AG10803 (cell line): ENCODE measurements at regions not wholly inside any gene's neighbourhood (a gene's known extent, or its start where the extent isn't known, plus 50 kb on each side); places are given as distances from the start of the nearest gene placed in this dataset.

Experiments used
- DNase-seq: peaks from one replicate; pipeline ENCODE4 v3.0.0; 2010; ENCODE audit warnings: low read depth
- H3K4me3 ChIP-seq: 2 replicates; pipeline ENCODE4 v1.5.1; 2011; ENCODE audit warnings: mild to moderate bottlenecking, low read length, control low read depth
- CTCF ChIP-seq: conservative IDR thresholded peaks from 2 replicates; pipeline ENCODE4 v1.5.1; 2011; ENCODE audit warnings: mild to moderate bottlenecking, low read length, control low read depth, inconsistent platforms

- DNase-seq, result no peak
- H3K4me3 ChIP-seq, result no peak overlapping the region
- no peak for TF ChIP-seq CTCF
These were observed 437.3 kb upstream of the ZNF507 start for GRCh38 chr19:31908080-31908479.

DNA sequence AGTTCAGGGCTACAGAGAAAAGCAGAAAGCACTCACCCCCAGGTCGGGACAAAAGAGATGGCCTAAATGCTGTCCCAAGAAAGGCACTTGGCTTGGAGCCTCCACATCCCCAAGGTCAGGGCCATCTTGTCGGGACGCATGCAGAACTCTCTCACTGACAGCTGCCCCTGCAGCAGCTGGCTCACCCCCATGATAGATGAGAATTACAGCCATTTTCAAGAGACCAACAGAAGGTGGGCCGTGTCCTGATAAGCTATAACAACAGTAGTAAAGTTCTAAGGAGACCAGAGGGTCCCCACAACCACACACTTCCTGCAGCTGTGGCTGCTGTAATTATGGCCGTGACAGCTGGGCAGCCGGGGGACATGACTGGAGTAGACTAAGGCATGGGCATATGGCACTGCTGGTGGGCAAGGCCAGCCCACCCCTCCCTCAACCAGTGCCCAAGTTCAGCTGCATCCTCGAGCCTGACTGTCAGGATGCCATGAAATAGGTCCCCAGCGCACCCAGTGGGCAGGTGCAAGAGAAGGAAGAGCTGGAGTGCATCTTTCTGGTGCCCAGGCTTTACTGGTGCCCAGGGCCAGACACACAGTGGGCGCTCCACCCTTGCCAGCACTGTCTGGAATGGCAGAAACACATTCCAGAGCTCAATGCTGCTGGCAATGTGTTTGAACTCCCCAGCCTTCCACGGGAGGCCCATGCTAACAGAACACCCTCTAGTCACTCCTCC lies 436.7 kb upstream of the ZNF507 start:
- DNase-seq, result no peak
- TF ChIP-seq CTCF, result no peak
- no peak overlapping the region for H3K4me3 ChIP-seq

- TF ChIP-seq CTCF, result no peak
- DNase-seq, result no peak
- no peak overlapping the region for H3K4me3 ChIP-seq
These were observed 435.2 kb upstream of the ZNF507 start for GRCh38 chr19:31910224-31910623.

- TF ChIP-seq CTCF, result no peak
- H3K4me3 ChIP-seq, result no peak overlapping the region
- DNase-seq, result no peak
These were observed 433.8 kb upstream of the ZNF507 start for GRCh38 chr19:31911577-31911976.

- DNase-seq, result no peak
- H3K4me3 ChIP-seq, result no peak overlapping the region
- no peak for TF ChIP-seq CTCF
These were observed 432.2 kb upstream of the ZNF507 start for GRCh38 chr19:31913103-31913661.

- no peak for DNase-seq
- TF ChIP-seq CTCF, result no peak
- no peak overlapping the region for H3K4me3 ChIP-seq
These were observed 415.0 kb upstream of the ZNF507 start for GRCh38 chr19:31930401-31930800.

GRCh38 chr19:31937983-31938382 lies 407.4 kb upstream of the ZNF507 start:
- DNase-seq, result no peak
- no peak overlapping the region for H3K4me3 ChIP-seq
- no peak for TF ChIP-seq CTCF
